Endothelial cell of umbilical vein (primary cell): ENCODE measurements at regions not wholly inside any gene's neighbourhood (a gene's known extent, or its start where the extent isn't known, plus 50 kb on each side); places are given as distances from the start of the nearest gene placed in this dataset.

Experiments
- BruUV-seq: library from RNA; stranded (reverse); fragments of 400-500 nt; replicated peaks from 2 replicates; lab custom pipeline; 2021; lab: Mats Ljungman, UMichigan
- CTCF ChIA-PET: fragments of 300-600, 350-600 bp; sonication (Branson Sonifier 250); formaldehyde crosslinking; loops from one replicate; lab custom pipeline; 2021; ENCODE audit warnings: antibody characterized with exemption, inconsistent platforms; lab: Charles Lee
- POLR2A ChIA-PET: fragments of 300-600, 350-600 bp; sonication (Branson Sonifier 250); formaldehyde crosslinking; loops from one replicate; lab custom pipeline; 2021; ENCODE audit warnings: antibody characterized with exemption, inconsistent platforms; lab: Charles Lee
- DNase-seq: peaks from one replicate; pipeline ENCODE4 v3.0.0-alpha.2; 2011; ENCODE audit warnings: low read depth, low spot score
- FAIRE-seq: peaks from 2 replicates; lab custom pipeline; 2011; peaks lifted over from hg19 to GRCh38; lab: Jason Lieb, UNC
- H2AFZ ChIP-seq: 2 replicates; pipeline ENCODE4 v1.6.0; 2012; ENCODE audit warnings: low read depth, low read length, control low read depth, inconsistent platforms
- H3K27ac ChIP-seq: 2 replicates; pipeline ENCODE4 v1.5.1; 2011; ENCODE audit warnings: low read depth, mild to moderate bottlenecking, control low read depth, low read length, moderate library complexity; ENCODE audit not compliant: insufficient read depth
- H3K27me3 ChIP-seq, 2 experiments: 2 replicates each; pipeline versions ENCODE4 v1.6.0 to v1.6.1; 2011; ENCODE audit warnings: low read length in 2 of 2, mixed read lengths in 1 of 2; ENCODE audit not compliant: control insufficient read depth in 2 of 2, insufficient read depth in 2 of 2
- H3K36me3 ChIP-seq, 2 experiments: 2 replicates in 1 of 2; 3 replicates in 1 of 2; pipeline ENCODE4 v1.5.1; 2011; ENCODE audit warnings: low read length in 2 of 2, mild to moderate bottlenecking in 1 of 2, moderate library complexity in 1 of 2; ENCODE audit not compliant: control insufficient read depth in 2 of 2, insufficient read depth in 2 of 2; ENCODE audit errors: extremely low read depth in 1 of 2
- H3K4me1 ChIP-seq: 3 replicates; pipeline ENCODE4 v1.5.1; 2011; ENCODE audit warnings: mild to moderate bottlenecking, low read length; ENCODE audit not compliant: control insufficient read depth, insufficient read depth; ENCODE audit errors: extremely low read depth
- H3K4me2 ChIP-seq: 2 replicates; pipeline ENCODE4 v1.6.1; 2011; ENCODE audit warnings: low read length, control low read depth, mixed read lengths; ENCODE audit not compliant: insufficient read depth
- H3K4me3 ChIP-seq, 3 experiments: fragments of 200-600 bp in 1 of 3; sonication (generic), shearing (Covaris generic) in 1 of 3; replicated peaks in 1 of 3; 2 replicates each; pipeline ENCODE4 v1.5.1; 2011 to 2016; ENCODE audit warnings: control low read depth in 3 of 3, low read length in 3 of 3, mild to moderate bottlenecking in 2 of 3, inconsistent platforms in 1 of 3, low read depth in 1 of 3, moderate library complexity in 1 of 3; ENCODE audit not compliant: insufficient read depth in 1 of 3
- H3K79me2 ChIP-seq: 2 replicates; pipeline ENCODE4 v1.6.0; 2012; ENCODE audit warnings: low read length, inconsistent platforms; ENCODE audit not compliant: control insufficient read depth, insufficient read depth
- H3K9ac ChIP-seq: replicated peaks from 2 replicates; pipeline ENCODE3; 2011; ENCODE audit warnings: low read length, control low read depth; ENCODE audit not compliant: insufficient read depth; ENCODE audit errors: extremely low read depth
- H3K9me1 ChIP-seq: replicated peaks from 3 replicates; pipeline ENCODE4 v1.6.0; 2011; ENCODE audit warnings: mild to moderate bottlenecking, low read length; ENCODE audit not compliant: control insufficient read depth, insufficient read depth; ENCODE audit errors: extremely low read depth
- H3K9me3 ChIP-seq: replicated peaks from 2 replicates; pipeline ENCODE4 v1.5.1; 2012; ENCODE audit warnings: low read length, inconsistent platforms; ENCODE audit not compliant: control insufficient read depth, insufficient read depth
- H4K20me1 ChIP-seq: replicated peaks from 2 replicates; pipeline ENCODE3; 2011; ENCODE audit warnings: mild to moderate bottlenecking, low read length; ENCODE audit not compliant: control insufficient read depth, insufficient read depth; ENCODE audit errors: extremely low read depth
- EZH2 ChIP-seq: IDR thresholded peaks from 2 replicates; pipeline ENCODE4 v1.6.1; 2012; ENCODE audit warnings: borderline replicate concordance, low read depth, mild to moderate bottlenecking, moderate library complexity, low read length, inconsistent platforms; ENCODE audit not compliant: severe bottlenecking
- FOS ChIP-seq: IDR thresholded peaks from 2 replicates; pipeline ENCODE4 v1.6.1; 2011; ENCODE audit warnings: mild to moderate bottlenecking, low read length, moderate library complexity, borderline replicate concordance; ENCODE audit not compliant: insufficient read depth
- GATA2 ChIP-seq: IDR thresholded peaks from 2 replicates; pipeline ENCODE4 v1.7.0; 2011; ENCODE audit warnings: low read depth, mild to moderate bottlenecking, moderate library complexity, mixed read lengths, low read length; ENCODE audit not compliant: insufficient read length, insufficient read depth
- JUN ChIP-seq: IDR thresholded peaks from 2 replicates; pipeline ENCODE4 v1.6.1; 2011; ENCODE audit warnings: borderline replicate concordance, low read depth; ENCODE audit not compliant: insufficient read length, insufficient read depth
- MYC ChIP-seq: IDR thresholded peaks from one replicate; pipeline ENCODE4 v1.6.1; 2011; ENCODE audit warnings: mild to moderate bottlenecking, low read depth, low read length
- POLR2A ChIP-seq: IDR thresholded peaks from 2 replicates; pipeline ENCODE4 v1.6.1; 2012; ENCODE audit warnings: low read depth, mild to moderate bottlenecking, control low read depth, low read length
- POLR2AphosphoS5 ChIP-seq: IDR thresholded peaks from 2 replicates; pipeline ENCODE4 v1.6.1; 2012; ENCODE audit warnings: low read depth, mild to moderate bottlenecking, control low read depth, low read length, moderate library complexity; ENCODE audit not compliant: insufficient read depth
- dilution Hi-C: fragments of 300-500 bp; cut with MboI; formaldehyde crosslinking; loops from one replicate; pipeline ENCODE4 v1.15.0; 2019; ENCODE audit warnings: low sequenced_read_pairs; ENCODE audit not compliant: extremely low pct_ligation_motif_present
- intact Hi-C: fragments of 100-400 bp; cut with micrococcal nuclease; formaldehyde crosslinking; loops from one replicate; pipeline ENCODE4 v1.10.0; 2022
- TF ChIP-seq, protein P1 (sequence below): IDR thresholded peaks from 2 replicates; pipeline ENCODE4 v1.6.1; 2011; ENCODE audit not compliant: insufficient read depth, insufficient read length
- TF ChIP-seq, protein P2 (sequence below), 2 donors: IDR thresholded peaks; 1 replicate in 1 of 2; 2 replicates in 1 of 2; pipeline ENCODE4 v1.5.1; 2011; ENCODE audit warnings: low read length in 2 of 2, mild to moderate bottlenecking in 2 of 2, moderate library complexity in 2 of 2, control low read depth in 1 of 2, inconsistent platforms in 1 of 2, low read depth in 1 of 2; ENCODE audit not compliant: insufficient read depth in 1 of 2; ENCODE audit errors: extremely low read depth in 1 of 2

DNA sequence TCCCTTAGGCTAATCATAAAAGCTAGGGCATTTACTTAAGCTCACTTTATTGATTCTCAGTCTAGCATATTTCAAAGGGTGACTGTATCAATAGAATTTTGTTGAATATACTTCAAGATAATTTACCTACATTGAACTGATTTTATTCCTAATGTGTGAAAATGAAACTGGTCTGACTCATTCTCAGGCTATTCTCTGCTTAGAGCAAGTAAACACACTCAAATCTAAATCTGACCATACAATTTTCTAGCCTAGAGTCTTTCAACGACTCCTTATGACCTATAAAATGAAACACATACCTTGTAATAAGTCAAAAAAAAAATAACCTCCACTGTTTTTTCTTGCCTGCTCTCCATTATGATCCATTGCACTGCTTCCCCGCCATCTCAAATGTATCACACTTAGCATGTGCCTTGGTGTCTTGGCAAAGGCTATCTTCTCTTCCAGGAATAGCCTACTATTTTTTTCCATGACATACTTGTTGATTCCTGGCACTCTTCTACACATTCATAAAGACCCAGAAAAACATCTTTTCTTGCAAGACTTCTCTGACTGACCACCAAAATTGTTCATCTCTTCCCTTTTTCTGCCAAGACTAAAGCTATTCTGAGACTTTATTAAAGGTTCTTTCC, 965.1 kb upstream of the HS3ST1 start:
- dilution Hi-C loops (no loop called here), intact Hi-C loops (no loop called here)
- no peak overlapping the region for H2AFZ ChIP-seq
- ChIA-PET CTCF (no interaction called here), POLR2A (no interaction called here)
- H3K9ac ChIP-seq: no peak overlapping the region
- no peaks in the 10 kb centered on the region for H3K9me1 ChIP-seq
- DNase-seq (no peak), FAIRE-seq (no peak)
- no peak overlapping the region for H3K4me2 ChIP-seq
- H3K9me3 ChIP-seq: no peaks in the 10 kb centered on the region
- TF ChIP-seq, protein P1, sequence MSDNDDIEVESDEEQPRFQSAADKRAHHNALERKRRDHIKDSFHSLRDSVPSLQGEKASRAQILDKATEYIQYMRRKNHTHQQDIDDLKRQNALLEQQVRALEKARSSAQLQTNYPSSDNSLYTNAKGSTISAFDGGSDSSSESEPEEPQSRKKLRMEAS: no peak
- TF ChIP-seq JUN (no peak), MYC (no peak), GATA2 (no peak), FOS (no peak), EZH2 (no peak), POLR2A (no peak), POLR2AphosphoS5 (no peak)
- TF ChIP-seq, protein P2, sequence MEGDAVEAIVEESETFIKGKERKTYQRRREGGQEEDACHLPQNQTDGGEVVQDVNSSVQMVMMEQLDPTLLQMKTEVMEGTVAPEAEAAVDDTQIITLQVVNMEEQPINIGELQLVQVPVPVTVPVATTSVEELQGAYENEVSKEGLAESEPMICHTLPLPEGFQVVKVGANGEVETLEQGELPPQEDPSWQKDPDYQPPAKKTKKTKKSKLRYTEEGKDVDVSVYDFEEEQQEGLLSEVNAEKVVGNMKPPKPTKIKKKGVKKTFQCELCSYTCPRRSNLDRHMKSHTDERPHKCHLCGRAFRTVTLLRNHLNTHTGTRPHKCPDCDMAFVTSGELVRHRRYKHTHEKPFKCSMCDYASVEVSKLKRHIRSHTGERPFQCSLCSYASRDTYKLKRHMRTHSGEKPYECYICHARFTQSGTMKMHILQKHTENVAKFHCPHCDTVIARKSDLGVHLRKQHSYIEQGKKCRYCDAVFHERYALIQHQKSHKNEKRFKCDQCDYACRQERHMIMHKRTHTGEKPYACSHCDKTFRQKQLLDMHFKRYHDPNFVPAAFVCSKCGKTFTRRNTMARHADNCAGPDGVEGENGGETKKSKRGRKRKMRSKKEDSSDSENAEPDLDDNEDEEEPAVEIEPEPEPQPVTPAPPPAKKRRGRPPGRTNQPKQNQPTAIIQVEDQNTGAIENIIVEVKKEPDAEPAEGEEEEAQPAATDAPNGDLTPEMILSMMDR (IDR thresholded peaks at IDR 0.05; ENCODE audit: extremely low read depth in 1 of 2, insufficient read depth in 1 of 2, low read depth in 1 of 2, low read length in 2 of 2): no peak
- H3K4me1 ChIP-seq: no peaks in the 10 kb centered on the region
- H3K4me3 ChIP-seq: no peak overlapping the region
- H3K27ac ChIP-seq: no peak overlapping the region
- H4K20me1 ChIP-seq: no peaks in the 10 kb centered on the region
- no peaks in the 10 kb centered on the region for H3K79me2 ChIP-seq
- H3K27me3 ChIP-seq: no peaks in the 10 kb centered on the region
- BruUV-seq: no TSS peak
- no peaks in the 10 kb centered on the region for H3K36me3 ChIP-seq
